ENCODE measurements at regions not wholly inside any gene's neighbourhood (a gene's known extent, or its start where the extent isn't known, plus 50 kb on each side); places are given as distances from the start of the nearest gene placed in this dataset.

GRCh38 chr13:40141859-40142555 is 486.5 kb downstream of the COG6 start:
- Histone ChIP-seq H2AK5ac (ENCODE audit: low read length, severe bottlenecking) (no peak overlapping the region), H4K91ac (ENCODE audit: low read length) (no peak overlapping the region), H3K18ac (ENCODE audit: low read depth in 1 of 2, low read length in 2 of 2) (no peak overlapping the region), H2BK120ac (ENCODE audit: low read depth, low read length) (no peak overlapping the region), H3K23ac (ENCODE audit: low read length in 2 of 2) (no peak overlapping the region), H3K9me3 (ENCODE audit: control insufficient read depth, low read length) (no peaks in the 10 kb centered on the region), H3K79me1 (replicated peaks; ENCODE audit: low read length, poor library complexity, severe bottlenecking) (no peaks in the 10 kb centered on the region), H2BK15ac (ENCODE audit: low read depth, poor library complexity, severe bottlenecking) (no peak overlapping the region), H2AFZ (ENCODE audit: low read depth, low read length) (no peak overlapping the region), H3K4me2 (ENCODE audit: low read length, poor library complexity, severe bottlenecking) (no peak overlapping the region), H3K4ac (ENCODE audit: low read depth in 1 of 2, low read length in 2 of 2) (no peak overlapping the region), H3K36me3 (ENCODE audit: control insufficient read depth in 1 of 2, insufficient read depth in 2 of 2, low read depth in 1 of 2, low read length in 2 of 2) (no peaks in the 10 kb centered on the region), H3K27me3 (ENCODE audit: control insufficient read depth in 1 of 2, insufficient read depth in 1 of 2, low read length in 2 of 2) (peaks cover 0 to 12% of the 10 kb centered on the region in 2 experiments), H3K4me3 (ENCODE audit: insufficient read depth in 1 of 2, low read depth in 1 of 2, low read length in 2 of 2) (no peak overlapping the region), H4K8ac (ENCODE audit: low read length) (no peak overlapping the region), H3K27ac (ENCODE audit: low read length, poor library complexity, severe bottlenecking) (no peak overlapping the region), H2BK5ac (ENCODE audit: low read depth, low read length, poor library complexity, severe bottlenecking) (no peak overlapping the region), H3K14ac (ENCODE audit: low read length in 2 of 2) (no peak overlapping the region), H3K4me1 (ENCODE audit: control insufficient read depth, insufficient read depth, low read depth, low read length) (peaks cover 2% of the 10 kb centered on the region), H2BK12ac (ENCODE audit: low read length in 2 of 2) (no peak overlapping the region), H3K9ac (ENCODE audit: low read length) (no peak overlapping the region)
- WGBS, result 82% methylated on average over 9 of the region's 11 CpGs
- DNase-seq, result no peak

GRCh38 chr13:40143106-40143505 is 487.6 kb downstream of the COG6 start:
- H3K4me2 ChIP-seq (ENCODE audit: low read length, poor library complexity, severe bottlenecking), result no peak overlapping the region
- peaks cover 2% of the 10 kb centered on the region for H3K4me1 ChIP-seq (ENCODE audit: control insufficient read depth, insufficient read depth, low read depth, low read length)
- no peak overlapping the region for H2BK120ac ChIP-seq (ENCODE audit: low read depth, low read length)
- 77% methylated on average over 5 of the region's 5 CpGs for WGBS
- no peak overlapping the region for H4K8ac ChIP-seq (ENCODE audit: low read length)
- H3K4ac ChIP-seq (ENCODE audit: low read depth in 1 of 2, low read length in 2 of 2), result no peak overlapping the region
- DNase-seq, result no peak
- no peak overlapping the region for H4K91ac ChIP-seq (ENCODE audit: low read length)
- H3K4me3 ChIP-seq (ENCODE audit: insufficient read depth in 1 of 2, low read depth in 1 of 2, low read length in 2 of 2), result no peak overlapping the region
- peaks cover 0 to 9% of the 10 kb centered on the region in 2 experiments for H3K27me3 ChIP-seq (ENCODE audit: control insufficient read depth in 1 of 2, insufficient read depth in 1 of 2, low read length in 2 of 2)
- no peaks in the 10 kb centered on the region for H3K36me3 ChIP-seq (ENCODE audit: control insufficient read depth in 1 of 2, insufficient read depth in 2 of 2, low read depth in 1 of 2, low read length in 2 of 2)
- no peak overlapping the region for H2AFZ ChIP-seq (ENCODE audit: low read depth, low read length)
- H3K9me3 ChIP-seq (ENCODE audit: control insufficient read depth, low read length), result no peaks in the 10 kb centered on the region
- no peaks in the 10 kb centered on the region for H3K79me1 ChIP-seq (replicated peaks; ENCODE audit: low read length, poor library complexity, severe bottlenecking)
- H2AK5ac ChIP-seq (ENCODE audit: low read length, severe bottlenecking), result no peak overlapping the region
- H3K23ac ChIP-seq (ENCODE audit: low read length in 2 of 2), result no peak overlapping the region
- no peak overlapping the region for H2BK12ac ChIP-seq (ENCODE audit: low read length in 2 of 2)
- no peak overlapping the region for H3K18ac ChIP-seq (ENCODE audit: low read depth in 1 of 2, low read length in 2 of 2)
- no peak overlapping the region for H2BK5ac ChIP-seq (ENCODE audit: low read depth, low read length, poor library complexity, severe bottlenecking)
- H3K9ac ChIP-seq (ENCODE audit: low read length), result no peak overlapping the region
- no peak overlapping the region for H3K27ac ChIP-seq (ENCODE audit: low read length, poor library complexity, severe bottlenecking)
- no peak overlapping the region for H2BK15ac ChIP-seq (ENCODE audit: low read depth, poor library complexity, severe bottlenecking)
- H3K14ac ChIP-seq (ENCODE audit: low read length in 2 of 2), result no peak overlapping the region

- peaks cover 0 to 9% of the 10 kb centered on the region in 2 experiments for H3K27me3 ChIP-seq (ENCODE audit: control insufficient read depth in 1 of 2, insufficient read depth in 1 of 2, low read length in 2 of 2)
- H2BK12ac ChIP-seq (ENCODE audit: low read length in 2 of 2), result no peak overlapping the region
- no peak overlapping the region for H3K27ac ChIP-seq (ENCODE audit: low read length, poor library complexity, severe bottlenecking)
- no peak overlapping the region for H3K4ac ChIP-seq (ENCODE audit: low read depth in 1 of 2, low read length in 2 of 2)
- no peak overlapping the region for H2AFZ ChIP-seq (ENCODE audit: low read depth, low read length)
- no peaks in the 10 kb centered on the region for H3K9me3 ChIP-seq (ENCODE audit: control insufficient read depth, low read length)
- H3K18ac ChIP-seq (ENCODE audit: low read depth in 1 of 2, low read length in 2 of 2), result no peak overlapping the region
- no peak overlapping the region for H4K91ac ChIP-seq (ENCODE audit: low read length)
- no peak overlapping the region for H3K4me3 ChIP-seq (ENCODE audit: insufficient read depth in 1 of 2, low read depth in 1 of 2, low read length in 2 of 2)
- no peak overlapping the region for H2BK5ac ChIP-seq (ENCODE audit: low read depth, low read length, poor library complexity, severe bottlenecking)
- H3K36me3 ChIP-seq (ENCODE audit: control insufficient read depth in 1 of 2, insufficient read depth in 2 of 2, low read depth in 1 of 2, low read length in 2 of 2), result no peaks in the 10 kb centered on the region
- DNase-seq, result no peak
- H3K23ac ChIP-seq (ENCODE audit: low read length in 2 of 2), result no peak overlapping the region
- peak overlapping the region in 1 of 2 experiments; percentile 46 for H3K14ac ChIP-seq (ENCODE audit: low read length in 2 of 2)
- H2AK5ac ChIP-seq (ENCODE audit: low read length, severe bottlenecking), result no peak overlapping the region
- H2BK120ac ChIP-seq (ENCODE audit: low read depth, low read length), result no peak overlapping the region
- H3K9ac ChIP-seq (ENCODE audit: low read length), result no peak overlapping the region
- H3K4me1 ChIP-seq (ENCODE audit: control insufficient read depth, insufficient read depth, low read depth, low read length), result peaks cover 2% of the 10 kb centered on the region
- no peak overlapping the region for H3K4me2 ChIP-seq (ENCODE audit: low read length, poor library complexity, severe bottlenecking)
- WGBS, result 89% methylated on average over 3 of the region's 6 CpGs
- H3K79me1 ChIP-seq (replicated peaks; ENCODE audit: low read length, poor library complexity, severe bottlenecking), result no peaks in the 10 kb centered on the region
- H2BK15ac ChIP-seq (ENCODE audit: low read depth, poor library complexity, severe bottlenecking), result no peak overlapping the region
- no peak overlapping the region for H4K8ac ChIP-seq (ENCODE audit: low read length)
Observed at GRCh38 chr13:40143559-40143958, 488.1 kb downstream of the COG6 start.

GRCh38 chr13:40145139-40145538 is 489.7 kb downstream of the COG6 start:
- no peak overlapping the region for H3K4me3 ChIP-seq (ENCODE audit: insufficient read depth in 1 of 2, low read depth in 1 of 2, low read length in 2 of 2)
- no peaks in the 10 kb centered on the region for H3K9me3 ChIP-seq (ENCODE audit: control insufficient read depth, low read length)
- no peak overlapping the region for H4K91ac ChIP-seq (ENCODE audit: low read length)
- H3K4me2 ChIP-seq (ENCODE audit: low read length, poor library complexity, severe bottlenecking), result no peak overlapping the region
- no peaks in the 10 kb centered on the region for H3K36me3 ChIP-seq (ENCODE audit: control insufficient read depth in 1 of 2, insufficient read depth in 2 of 2, low read depth in 1 of 2, low read length in 2 of 2)
- no peak overlapping the region for H2AFZ ChIP-seq (ENCODE audit: low read depth, low read length)
- H3K9ac ChIP-seq (ENCODE audit: low read length), result no peak overlapping the region
- H4K8ac ChIP-seq (ENCODE audit: low read length), result no peak overlapping the region
- no peak overlapping the region for H2BK12ac ChIP-seq (ENCODE audit: low read length in 2 of 2)
- H2AK5ac ChIP-seq (ENCODE audit: low read length, severe bottlenecking), result no peak overlapping the region
- peaks cover 0 to 9% of the 10 kb centered on the region in 2 experiments for H3K27me3 ChIP-seq (ENCODE audit: control insufficient read depth in 1 of 2, insufficient read depth in 1 of 2, low read length in 2 of 2)
- 96% methylated on average over 7 of the region's 7 CpGs for WGBS
- no peak overlapping the region for H3K27ac ChIP-seq (ENCODE audit: low read length, poor library complexity, severe bottlenecking)
- no peak overlapping the region for H3K18ac ChIP-seq (ENCODE audit: low read depth in 1 of 2, low read length in 2 of 2)
- no peaks in the 10 kb centered on the region for H3K79me1 ChIP-seq (replicated peaks; ENCODE audit: low read length, poor library complexity, severe bottlenecking)
- DNase-seq, result no peak
- H3K4ac ChIP-seq (ENCODE audit: low read depth in 1 of 2, low read length in 2 of 2), result no peak overlapping the region
- no peak overlapping the region for H2BK120ac ChIP-seq (ENCODE audit: low read depth, low read length)
- H3K14ac ChIP-seq (ENCODE audit: low read length in 2 of 2), result no peak overlapping the region
- no peak overlapping the region for H3K23ac ChIP-seq (ENCODE audit: low read length in 2 of 2)
- peaks cover 3% of the 10 kb centered on the region for H3K4me1 ChIP-seq (ENCODE audit: control insufficient read depth, insufficient read depth, low read depth, low read length)
- H2BK15ac ChIP-seq (ENCODE audit: low read depth, poor library complexity, severe bottlenecking), result no peak overlapping the region
- H2BK5ac ChIP-seq (ENCODE audit: low read depth, low read length, poor library complexity, severe bottlenecking), result no peak overlapping the region
